HG03097 (cell line): ENCODE measurements at regions not wholly inside any gene's neighbourhood (a gene's known extent, or its start where the extent isn't known, plus 50 kb on each side); places are given as distances from the start of the nearest gene placed in this dataset.

Experiments
- ATAC-seq: cut with Tn5 transposase; IDR thresholded peaks from one replicate; pipeline ENCODE4 v1.9.1; 2021; ENCODE audit not compliant: unreplicated experiment, low FRiP score

DNA sequence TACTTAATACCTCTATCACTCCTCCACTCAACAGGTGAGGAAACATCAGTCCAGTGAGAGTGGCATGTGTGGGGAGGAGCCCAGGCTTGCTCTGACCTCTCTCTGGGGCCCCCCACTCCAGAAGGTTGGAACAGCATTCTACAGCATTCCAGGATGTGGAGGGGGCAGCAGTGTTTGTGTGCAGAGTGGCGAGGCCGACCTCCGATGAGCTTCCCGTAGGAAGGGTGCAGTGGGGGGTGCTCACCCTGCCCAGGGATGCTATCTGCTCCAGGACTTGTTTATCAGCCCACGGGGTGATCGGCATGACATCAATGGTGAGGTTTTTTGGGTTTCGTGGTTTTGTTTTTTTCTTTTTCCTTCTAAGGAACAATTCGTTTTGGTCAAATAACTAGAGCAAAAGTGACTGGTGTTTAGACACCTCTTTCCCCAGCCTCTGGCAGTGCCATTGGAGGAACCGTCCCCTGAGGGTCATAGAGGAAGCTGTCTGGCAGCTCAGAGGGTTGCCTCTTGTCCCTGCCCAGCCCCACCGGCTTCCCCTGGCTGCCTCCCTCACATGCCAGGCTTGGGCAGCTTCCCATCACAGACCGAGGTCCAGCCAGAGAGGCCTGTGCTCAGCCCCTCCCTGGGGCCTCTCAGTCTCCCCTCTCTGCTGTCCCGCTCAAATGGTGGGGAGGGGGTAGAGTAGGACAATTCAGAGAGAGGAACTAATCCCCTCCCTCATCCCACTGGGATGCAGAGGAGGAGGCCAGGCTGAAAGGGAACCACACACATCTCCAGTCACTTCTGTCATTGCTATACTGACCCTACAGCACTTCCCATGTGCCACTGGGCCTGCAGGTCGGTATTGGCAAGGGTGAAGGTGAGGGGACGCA lies 96.5 kb downstream of the ZFP36L2 start:
- ATAC-seq = no peak

DNA sequence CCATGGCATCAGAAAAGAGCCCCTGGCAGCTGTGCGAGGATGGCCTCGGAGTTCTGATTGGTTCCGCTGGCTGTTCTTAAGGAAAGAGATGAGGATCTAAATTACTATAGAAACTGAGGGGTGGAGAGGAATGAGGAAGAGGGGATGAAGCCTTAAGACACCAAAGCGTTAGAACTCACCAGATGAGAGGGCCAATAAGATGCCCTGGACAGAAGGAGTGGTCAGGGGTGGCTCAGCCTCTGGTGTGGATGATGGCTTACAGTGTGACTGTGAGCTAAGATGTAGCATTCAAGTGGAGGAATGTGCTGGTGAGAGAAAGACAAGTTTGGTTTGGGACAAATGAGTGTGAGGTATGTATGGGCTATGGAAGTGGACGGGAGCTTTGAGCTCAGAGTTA lies 97.8 kb downstream of the ZFP36L2 start:
- ATAC-seq = no peak

DNA sequence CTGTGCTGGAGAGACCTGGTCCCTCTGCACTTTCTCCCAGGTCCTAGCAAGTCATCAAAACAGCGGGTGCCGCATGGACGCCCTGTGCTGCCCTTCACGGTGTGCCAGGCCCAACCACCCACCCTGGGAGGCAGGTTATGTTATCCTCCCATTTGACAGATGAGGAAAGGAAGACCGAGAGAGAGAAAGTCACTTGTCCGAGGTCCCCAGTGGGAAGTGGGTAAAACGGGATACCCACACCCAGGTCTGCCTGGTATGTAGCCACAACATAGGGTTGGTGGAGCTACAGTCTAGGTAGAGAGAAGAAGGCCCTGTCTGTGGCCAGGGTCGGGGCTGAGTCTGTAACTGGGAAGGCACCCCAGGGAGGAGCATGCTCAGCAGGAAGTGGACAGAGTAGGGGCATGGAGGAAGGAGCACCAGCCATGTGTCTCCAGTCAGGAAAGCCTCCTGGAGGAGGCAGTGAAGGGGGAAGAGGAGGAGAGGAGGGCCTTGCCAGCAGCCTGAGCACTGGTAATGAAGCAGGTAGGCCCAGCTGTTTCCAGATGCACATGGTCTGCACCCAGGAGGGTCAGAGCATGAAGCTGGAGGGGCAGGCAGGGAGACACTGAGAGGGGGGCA lies 98.4 kb downstream of the ZFP36L2 start:
- no peak for ATAC-seq

DNA sequence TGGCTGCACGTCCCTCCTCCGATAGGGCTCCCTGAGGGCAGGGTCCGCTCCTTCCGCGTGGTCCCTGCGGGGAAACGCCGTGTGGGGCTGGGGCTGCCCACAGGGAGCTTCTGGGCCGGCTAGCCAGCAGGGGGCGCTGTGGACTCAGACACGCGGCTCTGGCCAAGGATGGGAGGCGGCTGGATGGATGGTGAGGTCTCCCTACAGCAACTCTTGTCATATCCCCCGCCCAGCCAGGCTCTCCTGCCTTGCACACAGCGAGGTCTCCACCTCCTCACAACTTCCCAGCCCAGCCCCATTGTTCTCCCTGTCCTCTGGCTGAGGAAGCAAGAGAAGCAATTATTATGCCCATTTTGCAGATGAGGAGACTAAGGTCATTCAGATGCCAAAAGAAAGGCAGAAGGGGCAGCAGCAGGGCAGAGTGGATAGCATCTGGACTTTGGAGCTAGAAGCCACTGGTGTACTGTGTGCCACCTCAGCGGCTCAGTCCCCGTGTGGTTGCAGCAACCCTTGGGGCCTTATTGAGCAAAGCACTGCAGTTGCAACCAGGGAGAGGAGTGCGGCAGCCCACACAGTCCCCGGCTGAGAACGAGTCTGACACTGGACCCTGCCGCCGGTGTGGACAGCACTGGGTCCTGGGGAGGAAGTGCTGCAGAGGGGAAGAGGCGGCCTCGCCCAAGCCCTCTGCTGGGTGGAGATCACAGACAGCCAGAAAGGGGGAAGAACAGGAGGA lies 99.0 kb downstream of the ZFP36L2 start:
- no peak for ATAC-seq

DNA sequence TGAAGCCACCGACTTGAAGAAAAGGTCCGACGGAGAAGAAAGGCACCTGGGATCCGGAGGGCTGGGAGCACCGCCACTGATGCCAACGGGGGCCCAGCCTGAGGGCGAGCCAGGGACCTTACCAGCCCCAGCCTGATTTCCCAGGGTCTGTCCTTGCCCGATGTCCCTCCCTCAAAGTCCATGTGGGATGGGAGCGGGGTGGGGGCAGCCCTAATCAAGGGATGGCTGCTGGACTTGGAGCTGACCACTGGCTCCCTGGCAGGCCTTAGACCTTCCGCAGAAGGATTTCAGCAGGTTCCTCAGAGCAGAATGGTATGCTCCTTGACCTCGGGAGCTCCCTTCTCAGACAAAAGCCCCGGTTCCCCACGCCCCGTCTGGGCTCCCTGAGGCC lies 99.6 kb downstream of the ZFP36L2 start:
- ATAC-seq = no peak

DNA sequence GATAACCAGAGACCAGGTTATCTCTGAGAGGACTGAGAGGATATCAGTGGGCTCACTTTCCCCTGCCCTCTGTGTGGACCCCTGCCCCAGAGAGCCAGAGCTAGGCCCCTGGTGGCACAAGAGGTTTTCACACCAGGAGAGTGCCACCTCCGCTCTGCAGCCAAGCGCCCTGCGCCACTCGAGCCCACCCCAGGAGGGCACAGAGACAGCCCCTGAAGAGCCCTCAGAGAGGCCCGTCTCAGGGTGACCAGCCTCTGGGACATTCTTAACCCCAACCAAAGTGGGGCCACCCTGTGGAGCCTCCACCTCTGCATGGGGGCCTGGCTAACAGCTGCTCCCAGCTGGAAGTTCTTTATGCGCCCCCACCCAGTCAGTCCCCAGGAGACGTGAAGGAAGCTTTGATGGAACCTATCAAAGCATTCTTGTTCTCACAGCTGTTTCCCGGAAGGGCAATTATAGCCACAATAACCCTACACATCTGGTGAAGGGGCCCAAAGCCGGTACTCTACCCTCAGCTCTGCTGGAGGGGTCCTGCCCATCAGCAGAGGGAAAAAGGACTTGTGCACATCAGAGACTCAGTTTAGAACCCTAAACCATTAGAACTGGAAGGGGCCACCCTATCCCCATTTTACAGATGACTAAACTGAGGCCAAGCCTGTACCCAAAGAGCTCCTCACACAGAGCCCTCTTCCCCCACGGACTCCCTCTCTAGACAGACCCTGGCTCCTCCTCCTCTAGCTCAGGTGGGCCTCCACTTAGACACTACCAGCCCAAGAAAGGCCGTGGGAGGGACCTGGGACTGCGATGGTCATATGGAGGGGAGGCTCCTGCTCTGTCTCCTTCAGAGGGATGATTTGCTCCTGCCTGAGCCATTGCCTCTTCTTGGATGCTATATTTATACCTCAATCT lies 101.1 kb downstream of the ZFP36L2 start:
- ATAC-seq = no peak

DNA sequence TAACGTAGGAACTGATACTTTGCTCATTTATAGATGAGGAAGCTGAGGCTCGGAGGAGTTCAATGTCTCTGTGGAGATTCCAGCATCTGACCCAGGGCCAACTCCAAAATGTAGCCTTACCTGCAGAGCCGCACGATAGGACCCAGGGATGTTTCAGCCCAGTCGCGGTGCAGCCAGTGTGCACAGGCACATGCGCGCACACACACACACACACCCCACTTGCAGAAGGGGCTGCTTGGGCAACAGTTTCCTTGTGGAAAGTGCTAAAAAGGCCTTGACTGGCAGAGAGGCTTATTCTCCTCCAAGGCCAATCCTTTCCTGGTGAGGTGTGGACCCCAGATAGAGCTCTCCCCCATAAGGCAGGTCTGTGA lies 101.7 kb downstream of the ZFP36L2 start:
- ATAC-seq = no peak

DNA sequence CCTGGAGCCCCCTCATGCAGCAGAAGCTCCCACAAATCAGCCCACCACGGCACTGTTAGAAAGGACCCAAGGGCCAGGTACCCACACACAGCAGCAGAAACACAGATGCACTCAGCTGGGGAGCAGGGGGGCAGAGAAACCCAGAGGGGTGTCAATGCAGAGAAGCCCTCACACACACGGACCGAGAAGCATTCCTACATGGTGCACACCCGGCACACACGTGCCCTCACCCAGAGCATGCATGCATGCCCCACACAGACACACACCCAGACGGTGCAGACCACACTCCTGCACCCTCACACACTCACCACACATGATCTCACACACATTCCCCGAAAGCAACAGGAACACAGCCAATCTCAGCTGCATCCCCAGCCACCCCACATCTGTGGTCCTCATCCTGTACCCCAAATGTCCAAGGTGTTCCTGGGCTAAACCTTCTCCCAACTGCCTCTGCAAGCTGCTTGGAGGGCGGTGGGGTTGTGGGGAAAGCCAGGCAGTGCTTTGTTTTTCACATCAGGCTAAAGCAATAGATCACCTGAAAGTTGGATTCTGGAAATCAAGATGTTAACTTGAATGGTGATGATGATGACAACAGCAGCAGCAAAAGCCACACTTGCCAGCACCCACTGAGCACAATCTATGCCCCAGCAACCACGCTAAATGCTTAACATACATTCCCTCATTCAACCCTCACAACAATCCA lies 102.3 kb downstream of the ZFP36L2 start:
- ATAC-seq = no peak

DNA sequence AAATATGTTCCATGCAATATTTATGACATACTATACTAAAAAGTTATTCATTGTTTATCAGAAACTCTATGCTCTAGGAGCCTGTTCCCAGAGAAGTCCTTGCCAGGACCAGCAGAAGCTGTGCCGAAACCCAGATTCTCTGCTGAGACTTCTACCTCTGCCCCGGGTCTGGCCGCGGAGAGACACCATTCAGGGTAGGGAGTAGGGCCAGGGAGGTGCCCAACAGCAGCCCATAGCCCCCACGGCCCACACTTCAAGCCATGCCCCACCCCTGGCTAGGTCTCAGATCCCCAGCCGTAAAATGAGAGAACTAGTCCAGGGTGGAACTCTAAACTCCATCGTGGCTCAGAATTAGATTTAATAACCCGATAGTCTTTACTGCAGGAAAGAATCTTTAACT lies 102.9 kb downstream of the ZFP36L2 start:
- no peak for ATAC-seq

DNA sequence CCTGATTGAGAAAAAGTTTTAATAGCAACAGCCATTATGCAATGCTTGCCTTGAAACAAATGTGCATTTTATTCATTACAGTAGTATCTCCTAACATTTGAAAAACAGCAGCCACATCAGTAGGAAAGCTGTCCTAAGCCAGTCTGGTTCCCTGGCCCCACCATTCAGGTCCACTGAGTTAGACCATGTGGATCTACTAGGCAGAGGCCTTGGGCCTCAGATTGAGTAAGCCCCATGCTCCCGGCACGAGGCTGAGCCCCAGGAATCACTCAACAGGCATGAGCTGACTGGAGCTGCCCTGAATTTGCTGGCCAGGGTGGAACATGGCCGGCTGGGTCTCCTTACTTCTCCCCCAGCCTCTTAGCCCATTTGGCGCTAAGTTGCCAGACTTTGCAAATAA lies 103.4 kb downstream of the ZFP36L2 start:
- ATAC-seq = no peak

DNA sequence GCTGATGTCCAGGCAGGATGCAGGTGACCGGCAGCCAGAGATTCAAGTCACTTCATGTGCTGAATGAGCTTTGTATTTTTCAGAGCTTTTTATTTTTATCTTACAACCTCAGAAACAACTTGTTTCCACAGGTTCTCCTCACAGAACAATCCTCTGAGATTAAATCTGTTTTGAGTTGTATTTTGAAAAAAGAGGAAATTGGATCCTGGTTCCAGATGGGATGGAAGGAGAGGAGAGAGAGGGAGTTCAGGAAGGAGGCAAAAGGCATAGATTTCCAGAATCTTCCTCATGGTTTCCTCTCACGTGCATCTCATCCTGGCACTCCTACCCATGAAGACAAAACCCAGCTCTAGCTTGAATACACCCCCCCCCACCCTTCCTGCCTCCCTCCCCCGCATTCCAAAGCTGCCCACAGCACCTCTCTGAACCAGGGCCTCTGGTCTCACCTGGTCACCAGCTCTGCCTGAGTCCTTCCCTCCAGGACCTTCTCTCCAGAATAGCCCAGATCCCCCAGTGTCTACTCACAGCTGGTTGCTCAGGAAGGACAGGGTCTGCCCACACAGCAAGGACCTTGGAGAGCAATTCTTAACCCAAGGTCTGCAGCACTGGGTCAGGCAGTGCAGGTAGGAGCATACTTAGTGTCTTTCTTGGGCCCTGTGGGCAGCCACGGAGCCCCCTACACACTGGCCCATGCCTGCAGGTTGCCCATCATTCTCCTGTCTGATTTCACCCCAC lies 104.7 kb downstream of the ZFP36L2 start:
- ATAC-seq = no peak

DNA sequence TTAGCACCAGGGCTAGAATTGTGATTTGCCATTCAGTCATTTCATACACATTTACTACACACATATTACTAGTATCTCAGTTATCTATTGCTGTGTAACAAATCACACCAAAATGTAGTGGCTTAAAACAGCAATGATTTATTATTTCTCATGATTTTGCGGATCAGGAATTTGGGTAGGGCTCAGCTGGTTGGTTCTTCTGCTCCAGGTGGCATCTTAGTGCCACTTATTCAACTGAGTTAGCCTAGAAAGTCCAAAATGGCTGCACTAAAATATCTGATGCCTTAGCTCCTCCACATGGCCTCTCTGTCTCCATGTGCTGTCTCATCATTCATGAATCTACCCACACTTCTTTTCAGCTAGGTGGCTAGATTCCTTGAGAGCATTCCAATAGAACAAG lies 107.1 kb downstream of the ZFP36L2 start:
- no peak for ATAC-seq

DNA sequence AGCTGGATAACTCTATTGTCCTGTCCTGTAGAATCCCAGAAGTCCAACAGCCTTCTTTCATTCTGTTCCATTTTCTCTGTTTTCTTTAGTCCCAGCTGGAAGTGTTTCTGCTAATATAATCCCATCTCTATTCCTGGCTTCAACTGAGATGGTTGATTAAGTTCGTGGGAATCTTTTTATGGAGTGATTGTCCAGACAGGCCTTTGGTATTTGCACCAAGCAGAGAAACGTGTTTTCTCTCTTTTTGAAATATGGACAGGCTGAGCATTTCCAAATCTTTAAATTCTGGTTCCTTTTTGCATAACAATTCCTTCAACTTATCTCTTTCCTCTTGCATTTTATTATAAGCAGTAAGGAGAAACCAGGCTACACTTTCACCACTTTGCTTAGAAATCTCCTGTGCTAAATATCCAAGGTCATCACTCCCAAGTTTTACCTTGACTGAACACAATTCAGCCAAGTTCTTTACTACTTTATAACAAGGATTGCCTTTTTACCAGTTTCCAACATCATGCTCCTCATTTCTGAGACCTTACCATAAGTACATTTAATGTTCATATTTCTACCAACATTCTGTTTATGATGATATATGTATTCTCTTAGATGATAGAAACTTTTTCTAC lies 108.8 kb downstream of the ZFP36L2 start:
- ATAC-seq = no peak

DNA sequence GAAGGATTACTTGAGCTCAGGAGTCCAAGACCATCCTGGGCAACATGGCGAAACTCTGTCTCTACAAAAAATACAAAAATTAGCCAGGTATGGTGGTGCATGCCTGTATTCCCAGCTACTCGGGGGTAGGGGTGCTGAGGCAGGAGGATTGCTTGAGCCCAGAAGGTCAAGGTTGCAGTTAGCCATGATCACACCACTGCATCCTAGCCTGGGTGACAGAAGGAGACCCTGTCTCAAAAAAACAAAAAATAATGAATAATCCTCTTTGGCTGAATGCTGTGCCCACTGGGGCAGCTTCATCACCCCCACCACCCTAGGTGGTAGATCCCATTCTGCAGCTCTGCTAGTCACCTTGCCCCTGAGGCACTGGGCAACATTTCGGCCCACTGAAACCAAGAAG lies 109.4 kb downstream of the ZFP36L2 start:
- no peak for ATAC-seq

DNA sequence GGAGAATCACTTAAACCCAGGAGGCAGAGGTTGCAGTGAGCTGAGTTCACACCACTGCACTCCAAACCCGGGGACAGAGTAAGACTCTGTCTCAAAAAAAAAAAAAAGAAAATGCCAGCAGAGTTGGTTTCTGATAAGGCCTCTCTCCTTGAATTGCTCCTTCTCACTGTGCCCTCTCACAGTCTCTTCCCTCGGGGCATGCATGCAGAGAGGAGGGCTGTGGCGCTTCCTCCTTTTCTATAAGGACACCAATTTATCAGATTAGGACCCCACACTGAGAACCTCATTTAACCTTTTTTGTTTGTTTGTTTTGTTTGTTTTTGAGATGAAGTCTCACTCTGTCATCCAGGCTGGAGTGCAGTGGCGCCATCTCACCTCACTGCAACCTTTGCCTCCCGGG lies 110.5 kb downstream of the ZFP36L2 start:
- no peak for ATAC-seq

DNA sequence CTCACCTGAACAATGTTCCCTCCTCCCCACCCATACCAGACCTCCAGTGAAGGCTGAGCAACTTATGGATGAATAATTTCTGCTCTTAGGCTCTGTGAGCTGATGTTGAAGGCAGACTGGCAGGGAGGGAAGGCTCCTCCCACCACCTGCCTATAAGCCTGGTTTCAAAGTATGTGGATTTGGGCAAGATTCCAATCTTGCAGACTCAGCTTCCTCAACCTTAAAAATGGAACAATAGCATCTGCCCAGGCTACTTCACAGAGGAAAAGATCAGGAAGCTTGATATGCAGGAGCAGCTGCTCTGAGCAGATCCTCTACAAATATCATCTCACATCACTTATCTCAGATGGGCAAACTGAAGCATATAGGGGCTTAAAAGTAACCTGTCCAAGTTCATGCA lies 112.2 kb downstream of the ZFP36L2 start:
- no peak for ATAC-seq

DNA sequence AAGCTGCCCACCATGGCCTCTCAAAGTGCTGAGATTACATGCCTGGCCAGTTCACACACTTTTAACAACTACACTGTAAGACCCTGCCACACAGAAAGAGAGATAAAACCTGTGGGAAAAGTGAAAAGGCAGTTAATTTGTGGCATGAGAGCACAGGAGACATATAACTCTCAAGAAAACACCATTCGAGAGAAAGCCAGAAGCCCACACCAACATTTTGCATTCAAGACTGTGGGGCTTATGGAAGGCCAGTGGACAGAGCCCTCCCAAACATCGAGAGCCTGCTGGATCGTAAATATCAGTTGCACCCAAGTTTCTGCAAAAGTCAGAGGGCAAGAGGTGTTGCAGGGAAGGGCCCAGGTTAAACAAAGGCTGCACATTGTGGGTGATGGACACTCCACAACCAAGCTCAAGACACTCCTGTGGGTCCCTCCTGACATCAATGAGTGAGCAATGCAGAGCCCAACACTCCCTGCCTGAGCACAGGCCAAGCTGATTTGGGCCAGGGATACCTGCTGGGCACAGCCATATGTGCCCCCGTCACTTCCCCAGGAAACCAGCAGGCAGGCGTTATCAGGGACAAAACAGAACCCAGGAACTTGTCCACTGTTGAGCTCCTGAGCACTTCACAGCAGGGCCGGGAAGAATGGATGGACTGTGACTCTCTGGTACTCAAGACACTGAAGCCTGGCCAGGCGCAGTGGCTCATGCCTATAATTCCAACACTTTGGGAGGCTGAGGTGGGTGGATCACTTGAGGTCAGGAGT lies 114.4 kb downstream of the ZFP36L2 start:
- ATAC-seq = no peak

DNA sequence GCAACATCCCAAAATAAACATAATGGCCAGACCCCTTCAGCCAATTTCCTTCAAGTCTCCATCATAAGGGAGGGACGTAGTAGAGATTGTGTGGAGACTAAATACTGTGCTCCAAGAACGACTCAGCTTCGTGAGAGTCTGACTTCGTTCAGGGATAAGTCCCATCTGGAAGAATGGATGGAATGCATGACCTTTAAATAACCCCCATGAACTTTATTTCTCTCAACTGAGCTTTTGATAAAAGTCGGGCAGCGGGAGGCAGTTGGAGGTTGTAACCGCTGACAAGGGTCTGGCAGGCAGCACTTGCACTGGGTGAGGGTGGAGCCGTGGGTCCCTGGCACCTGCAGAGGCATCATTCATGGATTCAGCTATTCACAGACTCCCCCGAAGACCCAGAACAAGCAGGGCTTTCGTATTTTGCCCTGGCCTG lies 115.9 kb downstream of the ZFP36L2 start:
- ATAC-seq = no peak
